PFSK-1 (cell line): ENCODE measurements at regions not wholly inside any gene's neighbourhood (a gene's known extent, or its start where the extent isn't known, plus 50 kb on each side); places are given as distances from the start of the nearest gene placed in this dataset.

Experiments used
- FOXP2 ChIP-seq: optimal IDR thresholded peaks from 2 replicates; pipeline ENCODE3; 2011; ENCODE audit warnings: borderline replicate concordance, control low read depth, inconsistent platforms; ENCODE audit not compliant: insufficient read depth; ENCODE audit errors: extremely low read length, extremely low read depth
- POLR2AphosphoS5 ChIP-seq: IDR thresholded peaks from 2 replicates; pipeline ENCODE4 v1.6.1; 2012; ENCODE audit warnings: low read depth, mild to moderate bottlenecking, control low read depth, low read length, moderate library complexity
- SIN3A ChIP-seq: IDR thresholded peaks from 2 replicates; pipeline ENCODE4 v1.6.1; 2012; ENCODE audit warnings: mild to moderate bottlenecking, low read length, moderate library complexity, borderline replicate concordance; ENCODE audit not compliant: insufficient read depth
- TAF1 ChIP-seq: IDR thresholded peaks from 2 replicates; pipeline ENCODE4 v1.6.1; 2012; ENCODE audit warnings: low read length, control low read depth, borderline replicate concordance; ENCODE audit not compliant: insufficient read depth
- TF ChIP-seq, protein P1 (sequence below), 2 experiments: IDR thresholded peaks; 2 replicates each; pipeline versions ENCODE4 v1.6.1 to v1.8.0; 2011 to 2012; ENCODE audit warnings: low read depth in 2 of 2, low read length in 2 of 2, control low read depth in 1 of 2, inconsistent platforms in 1 of 2, mild to moderate bottlenecking in 1 of 2, moderate library complexity in 1 of 2; ENCODE audit not compliant: insufficient read depth in 1 of 2

GRCh38 chr13:74336546-74336945 is 202.3 kb upstream of the KLF12 start:
- no peak for TF ChIP-seq POLR2AphosphoS5
- TF ChIP-seq, protein P1, sequence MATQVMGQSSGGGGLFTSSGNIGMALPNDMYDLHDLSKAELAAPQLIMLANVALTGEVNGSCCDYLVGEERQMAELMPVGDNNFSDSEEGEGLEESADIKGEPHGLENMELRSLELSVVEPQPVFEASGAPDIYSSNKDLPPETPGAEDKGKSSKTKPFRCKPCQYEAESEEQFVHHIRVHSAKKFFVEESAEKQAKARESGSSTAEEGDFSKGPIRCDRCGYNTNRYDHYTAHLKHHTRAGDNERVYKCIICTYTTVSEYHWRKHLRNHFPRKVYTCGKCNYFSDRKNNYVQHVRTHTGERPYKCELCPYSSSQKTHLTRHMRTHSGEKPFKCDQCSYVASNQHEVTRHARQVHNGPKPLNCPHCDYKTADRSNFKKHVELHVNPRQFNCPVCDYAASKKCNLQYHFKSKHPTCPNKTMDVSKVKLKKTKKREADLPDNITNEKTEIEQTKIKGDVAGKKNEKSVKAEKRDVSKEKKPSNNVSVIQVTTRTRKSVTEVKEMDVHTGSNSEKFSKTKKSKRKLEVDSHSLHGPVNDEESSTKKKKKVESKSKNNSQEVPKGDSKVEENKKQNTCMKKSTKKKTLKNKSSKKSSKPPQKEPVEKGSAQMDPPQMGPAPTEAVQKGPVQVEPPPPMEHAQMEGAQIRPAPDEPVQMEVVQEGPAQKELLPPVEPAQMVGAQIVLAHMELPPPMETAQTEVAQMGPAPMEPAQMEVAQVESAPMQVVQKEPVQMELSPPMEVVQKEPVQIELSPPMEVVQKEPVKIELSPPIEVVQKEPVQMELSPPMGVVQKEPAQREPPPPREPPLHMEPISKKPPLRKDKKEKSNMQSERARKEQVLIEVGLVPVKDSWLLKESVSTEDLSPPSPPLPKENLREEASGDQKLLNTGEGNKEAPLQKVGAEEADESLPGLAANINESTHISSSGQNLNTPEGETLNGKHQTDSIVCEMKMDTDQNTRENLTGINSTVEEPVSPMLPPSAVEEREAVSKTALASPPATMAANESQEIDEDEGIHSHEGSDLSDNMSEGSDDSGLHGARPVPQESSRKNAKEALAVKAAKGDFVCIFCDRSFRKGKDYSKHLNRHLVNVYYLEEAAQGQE (IDR thresholded peaks at IDR 0.05; ENCODE audit: insufficient read depth in 1 of 2, low read depth in 2 of 2, low read length in 2 of 2): no peak
- TF ChIP-seq FOXP2: no peak

DNA sequence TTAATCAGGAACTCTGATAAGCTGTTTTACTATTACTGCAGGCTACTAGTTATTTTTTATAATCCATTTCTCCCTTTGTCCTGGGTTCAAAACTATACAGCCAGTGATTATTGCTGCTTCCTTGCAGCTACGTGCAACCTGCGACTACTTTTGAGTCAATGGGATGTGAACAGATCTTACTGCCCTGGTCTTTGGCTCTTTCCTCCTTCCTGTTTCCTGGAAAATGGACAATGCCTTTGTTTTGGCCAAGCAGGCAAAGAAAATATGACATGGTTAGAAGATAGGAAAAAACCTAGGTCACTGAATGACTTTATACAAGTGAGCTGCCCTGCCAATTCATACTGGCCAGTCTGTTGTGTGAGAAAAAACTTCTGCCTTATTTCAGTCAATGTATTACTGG is 201.2 kb upstream of the KLF12 start:
- TF ChIP-seq SIN3A (no peak), FOXP2 (no peak), TAF1 (no peak), POLR2AphosphoS5 (no peak)
- TF ChIP-seq, protein P1 (IDR thresholded peaks at IDR 0.05; ENCODE audit: insufficient read depth in 1 of 2, low read depth in 2 of 2, low read length in 2 of 2): no peak

- TF ChIP-seq, protein P1 (IDR thresholded peaks at IDR 0.05; ENCODE audit: insufficient read depth in 1 of 2, low read depth in 2 of 2, low read length in 2 of 2): no peak
- no peak for TF ChIP-seq SIN3A
Measured at GRCh38 chr13:74329962-74330361, 195.8 kb upstream of the KLF12 start.

DNA sequence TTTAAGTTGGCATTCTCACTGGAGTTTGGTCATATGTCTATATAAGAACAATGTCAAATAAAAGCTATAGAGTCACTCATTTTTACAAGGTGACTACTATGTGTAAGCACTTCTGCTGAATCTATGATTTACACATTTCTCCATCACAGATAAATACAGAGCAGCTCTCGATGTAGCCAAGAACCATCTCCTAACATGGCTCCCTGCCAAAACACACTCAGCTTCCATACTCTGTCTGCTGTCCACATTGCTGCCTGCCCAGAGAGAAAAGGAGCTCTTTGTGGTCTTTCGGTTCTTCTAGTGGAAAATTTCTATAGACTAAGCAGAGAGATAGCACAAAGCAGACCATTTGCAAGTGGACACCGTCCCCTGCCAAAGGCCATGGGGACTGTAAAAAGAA is 190.9 kb upstream of the KLF12 start:
- no peak for TF ChIP-seq SIN3A
- TF ChIP-seq, protein P1 (IDR thresholded peaks at IDR 0.05; ENCODE audit: insufficient read depth in 1 of 2, low read depth in 2 of 2, low read length in 2 of 2): peak in 1 of 2 experiments; percentile 34; a peak in 1 of 4 replicates

DNA sequence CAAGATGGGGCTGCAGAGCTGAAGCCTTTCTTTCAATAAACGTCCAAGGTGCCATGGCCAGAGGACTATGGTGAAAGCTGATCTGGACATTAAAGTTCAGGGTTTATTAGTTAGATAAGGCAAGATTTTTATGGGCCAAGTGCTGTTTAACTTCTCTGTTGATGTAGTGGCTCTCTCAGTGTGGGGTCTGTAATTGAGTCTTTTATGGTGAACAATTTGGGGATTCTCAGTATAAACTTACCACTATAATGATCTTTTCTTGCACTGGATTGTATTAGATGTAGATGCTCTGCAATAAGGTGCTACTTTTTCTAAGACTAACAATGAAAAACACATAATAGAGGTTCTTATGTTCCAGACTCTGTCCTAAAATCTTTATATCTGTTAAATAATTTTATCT is 190.1 kb upstream of the KLF12 start:
- no peak for TF ChIP-seq TAF1
- TF ChIP-seq, protein P1 (IDR thresholded peaks at IDR 0.05; ENCODE audit: insufficient read depth in 1 of 2, low read depth in 2 of 2, low read length in 2 of 2): no peak
- TF ChIP-seq SIN3A: no peak
- TF ChIP-seq POLR2AphosphoS5: no peak
- TF ChIP-seq FOXP2: no peak
